ENCODE measurements at regions not wholly inside any gene's neighbourhood (a gene's known extent, or its start where the extent isn't known, plus 50 kb on each side); places are given as distances from the start of the nearest gene placed in this dataset.

DNA sequence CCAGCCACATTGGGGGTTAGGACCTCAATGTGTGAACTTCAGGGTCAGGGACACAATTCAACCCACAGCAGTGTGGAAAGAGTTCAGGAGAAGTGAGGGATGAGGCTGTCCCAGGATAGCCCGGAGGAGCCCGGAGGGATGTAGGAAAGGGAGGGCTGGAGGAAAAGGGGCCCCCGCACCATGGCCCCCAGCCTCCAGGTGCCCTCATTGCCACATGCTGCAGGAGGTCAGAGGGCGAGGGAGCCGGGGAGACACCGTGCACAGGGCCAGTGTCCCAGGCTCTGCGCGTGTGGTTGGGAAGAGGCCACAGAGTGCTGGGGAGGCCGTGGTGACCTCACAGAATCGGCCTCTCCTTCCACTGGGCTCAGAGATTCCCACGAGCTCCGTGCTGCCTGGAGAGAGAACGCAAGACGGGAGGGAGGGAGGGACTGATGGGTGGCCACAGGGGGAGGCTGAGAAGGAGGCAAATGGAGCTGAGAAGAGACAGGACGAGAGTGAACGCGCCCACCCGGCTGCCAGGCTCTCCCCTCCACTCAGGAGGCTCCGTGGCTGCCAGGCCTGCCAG is 215.1 kb downstream of the DLL1 start:
- Histone ChIP-seq H3K36me3 (ENCODE audit: control insufficient read depth, low read depth, low read length) (no peaks in the 10 kb centered on the region), H3K27me3 (ENCODE audit: control insufficient read depth, insufficient read depth, low read length) (no peaks in the 10 kb centered on the region), H3K4me3 (ENCODE audit: low read length) (no peak overlapping the region), H3K4me1 (ENCODE audit: control insufficient read depth, low read depth, low read length) (no peaks in the 10 kb centered on the region), H3K9ac (ENCODE audit: low read length) (no peak overlapping the region), H3K9me3 (ENCODE audit: control insufficient read depth, low read depth, low read length) (peaks cover 6% of the 10 kb centered on the region), H3K27ac (ENCODE audit: low read length) (no peak overlapping the region)

- Histone ChIP-seq H3K27ac (ENCODE audit: low read length) (no peak overlapping the region), H3K27me3 (ENCODE audit: control insufficient read depth, insufficient read depth, low read length) (no peaks in the 10 kb centered on the region), H3K9ac (ENCODE audit: low read length) (no peak overlapping the region), H3K4me1 (ENCODE audit: control insufficient read depth, low read depth, low read length) (no peaks in the 10 kb centered on the region), H3K4me3 (ENCODE audit: low read length) (no peak overlapping the region), H3K9me3 (ENCODE audit: control insufficient read depth, low read depth, low read length) (peaks cover 6% of the 10 kb centered on the region), H3K36me3 (ENCODE audit: control insufficient read depth, low read depth, low read length) (no peaks in the 10 kb centered on the region)
Measured at GRCh38 chr6:170074907-170075306, 216.0 kb downstream of the DLL1 start.

DNA sequence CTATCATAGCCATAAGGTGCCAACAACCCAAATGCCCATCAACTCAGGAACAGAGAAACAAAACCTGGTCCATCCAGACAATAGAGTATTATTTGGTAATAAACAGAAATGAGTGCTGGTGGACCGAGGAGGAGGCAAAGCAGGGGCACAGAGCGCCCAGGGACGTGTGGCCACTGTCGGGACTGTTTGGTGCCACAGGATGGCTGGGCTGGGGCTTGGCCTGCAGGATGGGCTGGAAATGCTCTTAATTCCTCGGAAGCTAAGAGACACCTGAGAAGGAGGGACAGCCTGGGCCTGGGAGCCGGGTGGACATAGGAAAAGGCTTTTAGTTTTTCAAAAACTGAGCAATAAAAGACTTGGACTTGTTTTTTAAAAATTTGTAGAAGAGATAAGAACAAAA is 216.4 kb downstream of the DLL1 start:
- Histone ChIP-seq H3K9me3 (ENCODE audit: control insufficient read depth, low read depth, low read length) (peaks cover 6% of the 10 kb centered on the region), H3K4me1 (ENCODE audit: control insufficient read depth, low read depth, low read length) (no peaks in the 10 kb centered on the region), H3K27me3 (ENCODE audit: control insufficient read depth, insufficient read depth, low read length) (no peaks in the 10 kb centered on the region), H3K36me3 (ENCODE audit: control insufficient read depth, low read depth, low read length) (no peaks in the 10 kb centered on the region), H3K4me3 (ENCODE audit: low read length) (no peak overlapping the region), H3K27ac (ENCODE audit: low read length) (no peak overlapping the region), H3K9ac (ENCODE audit: low read length) (no peak overlapping the region)

DNA sequence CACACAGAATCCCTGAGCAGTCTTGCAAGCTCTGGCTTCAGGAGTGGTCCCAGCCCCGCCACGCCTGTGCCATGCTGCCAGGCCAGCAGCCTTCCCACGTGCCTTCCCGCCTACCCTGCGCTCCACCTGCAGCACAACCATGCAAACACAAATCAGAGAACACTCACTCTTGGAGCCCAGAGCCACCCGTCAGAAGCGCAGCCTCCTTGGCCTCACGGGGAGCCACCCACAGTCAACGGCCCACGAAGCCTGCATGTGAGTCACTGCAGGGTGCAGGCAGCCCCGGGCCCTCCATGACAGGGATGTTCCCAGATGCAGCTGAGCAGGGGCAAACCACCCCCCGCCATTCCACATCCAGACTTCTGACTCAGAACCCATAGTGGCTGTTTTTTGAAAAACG is 217.0 kb downstream of the DLL1 start:
- Histone ChIP-seq H3K36me3 (ENCODE audit: control insufficient read depth, low read depth, low read length) (no peaks in the 10 kb centered on the region), H3K9me3 (ENCODE audit: control insufficient read depth, low read depth, low read length) (peaks cover 3% of the 10 kb centered on the region), H3K9ac (ENCODE audit: low read length) (no peak overlapping the region), H3K4me3 (ENCODE audit: low read length) (no peak overlapping the region), H3K4me1 (ENCODE audit: control insufficient read depth, low read depth, low read length) (no peaks in the 10 kb centered on the region), H3K27me3 (ENCODE audit: control insufficient read depth, insufficient read depth, low read length) (no peaks in the 10 kb centered on the region), H3K27ac (ENCODE audit: low read length) (no peak overlapping the region)

DNA sequence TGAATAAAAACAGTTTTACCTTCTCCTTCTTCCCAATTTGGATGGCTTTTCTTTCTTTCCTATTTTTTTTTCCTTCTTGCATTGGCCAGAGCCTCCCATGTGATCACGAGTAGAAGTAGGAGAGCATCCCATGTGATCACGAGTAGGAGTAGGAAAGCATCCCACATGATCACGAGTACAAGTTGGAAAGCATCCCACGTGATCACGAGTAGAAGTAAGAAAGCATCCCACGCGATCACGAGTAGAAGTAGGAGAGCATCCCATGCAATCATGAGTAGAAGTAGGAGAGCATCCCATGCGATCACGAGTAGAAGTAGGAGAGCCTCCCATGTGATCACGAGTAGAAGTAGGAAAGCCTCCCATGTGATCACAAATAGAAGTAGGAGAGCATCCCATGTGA is 218.6 kb downstream of the DLL1 start:
- H3K9me3 ChIP-seq (ENCODE audit: control insufficient read depth, low read depth, low read length): peaks cover 3% of the 10 kb centered on the region
- no peaks in the 10 kb centered on the region for H3K36me3 ChIP-seq (ENCODE audit: control insufficient read depth, low read depth, low read length)
- H3K27me3 ChIP-seq (ENCODE audit: control insufficient read depth, insufficient read depth, low read length): no peaks in the 10 kb centered on the region
- H3K9ac ChIP-seq (ENCODE audit: low read length): no peak overlapping the region
- no peaks in the 10 kb centered on the region for H3K4me1 ChIP-seq (ENCODE audit: control insufficient read depth, low read depth, low read length)
- no peak overlapping the region for H3K27ac ChIP-seq (ENCODE audit: low read length)
- H3K4me3 ChIP-seq (ENCODE audit: low read length): no peak overlapping the region

- no peaks in the 10 kb centered on the region for H3K4me1 ChIP-seq (ENCODE audit: control insufficient read depth, low read depth, low read length)
- H3K9ac ChIP-seq (ENCODE audit: low read length): no peak overlapping the region
- no peak overlapping the region for H3K4me3 ChIP-seq (ENCODE audit: low read length)
- H3K27ac ChIP-seq (ENCODE audit: low read length): no peak overlapping the region
- H3K36me3 ChIP-seq (ENCODE audit: control insufficient read depth, low read depth, low read length): no peaks in the 10 kb centered on the region
- no peaks in the 10 kb centered on the region for H3K27me3 ChIP-seq (ENCODE audit: control insufficient read depth, insufficient read depth, low read length)
- H3K9me3 ChIP-seq (ENCODE audit: control insufficient read depth, low read depth, low read length): peaks cover 3% of the 10 kb centered on the region
Measured at GRCh38 chr6:170069611-170070010, 221.3 kb downstream of the DLL1 start.

GRCh38 chr6:170068496-170068895 is 222.4 kb downstream of the DLL1 start:
- H3K36me3 ChIP-seq (ENCODE audit: control insufficient read depth, low read depth, low read length): no peaks in the 10 kb centered on the region
- H3K27me3 ChIP-seq (ENCODE audit: control insufficient read depth, insufficient read depth, low read length): no peaks in the 10 kb centered on the region
- H3K27ac ChIP-seq (ENCODE audit: low read length): no peak overlapping the region
- no peak overlapping the region for H3K4me3 ChIP-seq (ENCODE audit: low read length)
- H3K4me1 ChIP-seq (ENCODE audit: control insufficient read depth, low read depth, low read length): no peaks in the 10 kb centered on the region
- peaks cover 3% of the 10 kb centered on the region for H3K9me3 ChIP-seq (ENCODE audit: control insufficient read depth, low read depth, low read length)
- H3K9ac ChIP-seq (ENCODE audit: low read length): no peak overlapping the region

GRCh38 chr6:170067923-170068360 is 222.9 kb downstream of the DLL1 start:
- Histone ChIP-seq H3K9ac (ENCODE audit: low read length) (no peak overlapping the region), H3K9me3 (ENCODE audit: control insufficient read depth, low read depth, low read length) (peaks cover 3% of the 10 kb centered on the region), H3K27ac (ENCODE audit: low read length) (no peak overlapping the region), H3K27me3 (ENCODE audit: control insufficient read depth, insufficient read depth, low read length) (no peaks in the 10 kb centered on the region), H3K36me3 (ENCODE audit: control insufficient read depth, low read depth, low read length) (no peaks in the 10 kb centered on the region), H3K4me1 (ENCODE audit: control insufficient read depth, low read depth, low read length) (no peaks in the 10 kb centered on the region), H3K4me3 (ENCODE audit: low read length) (no peak overlapping the region)

- no peaks in the 10 kb centered on the region for H3K27me3 ChIP-seq (ENCODE audit: control insufficient read depth, insufficient read depth, low read length)
- no peak overlapping the region for H3K9ac ChIP-seq (ENCODE audit: low read length)
- H3K4me3 ChIP-seq (ENCODE audit: low read length): no peak overlapping the region
- no peaks in the 10 kb centered on the region for H3K4me1 ChIP-seq (ENCODE audit: control insufficient read depth, low read depth, low read length)
- H3K36me3 ChIP-seq (ENCODE audit: control insufficient read depth, low read depth, low read length): no peaks in the 10 kb centered on the region
- H3K9me3 ChIP-seq (ENCODE audit: control insufficient read depth, low read depth, low read length): peaks cover 3% of the 10 kb centered on the region
- H3K27ac ChIP-seq (ENCODE audit: low read length): no peak overlapping the region
Measured at GRCh38 chr6:170067181-170067641, 223.7 kb downstream of the DLL1 start.

GRCh38 chr6:170066679-170067078 is 224.2 kb downstream of the DLL1 start:
- no peaks in the 10 kb centered on the region for H3K4me1 ChIP-seq (ENCODE audit: control insufficient read depth, low read depth, low read length)
- H3K9ac ChIP-seq (ENCODE audit: low read length): no peak overlapping the region
- no peaks in the 10 kb centered on the region for H3K36me3 ChIP-seq (ENCODE audit: control insufficient read depth, low read depth, low read length)
- H3K27me3 ChIP-seq (ENCODE audit: control insufficient read depth, insufficient read depth, low read length): no peaks in the 10 kb centered on the region
- H3K9me3 ChIP-seq (ENCODE audit: control insufficient read depth, low read depth, low read length): peaks cover 3% of the 10 kb centered on the region
- H3K27ac ChIP-seq (ENCODE audit: low read length): no peak overlapping the region
- H3K4me3 ChIP-seq (ENCODE audit: low read length): no peak overlapping the region

- Histone ChIP-seq H3K36me3 (ENCODE audit: control insufficient read depth, low read depth, low read length) (no peaks in the 10 kb centered on the region), H3K9ac (ENCODE audit: low read length) (no peak overlapping the region), H3K9me3 (ENCODE audit: control insufficient read depth, low read depth, low read length) (no peaks in the 10 kb centered on the region), H3K4me1 (ENCODE audit: control insufficient read depth, low read depth, low read length) (no peaks in the 10 kb centered on the region), H3K27ac (ENCODE audit: low read length) (no peak overlapping the region), H3K27me3 (ENCODE audit: control insufficient read depth, insufficient read depth, low read length) (no peaks in the 10 kb centered on the region), H3K4me3 (ENCODE audit: low read length) (no peak overlapping the region)
Measured at GRCh38 chr6:170063851-170064602, 226.9 kb downstream of the DLL1 start.

GRCh38 chr6:170063431-170063830 is 227.4 kb downstream of the DLL1 start:
- no peaks in the 10 kb centered on the region for H3K9me3 ChIP-seq (ENCODE audit: control insufficient read depth, low read depth, low read length)
- no peak overlapping the region for H3K27ac ChIP-seq (ENCODE audit: low read length)
- no peaks in the 10 kb centered on the region for H3K4me1 ChIP-seq (ENCODE audit: control insufficient read depth, low read depth, low read length)
- H3K9ac ChIP-seq (ENCODE audit: low read length): no peak overlapping the region
- no peak overlapping the region for H3K4me3 ChIP-seq (ENCODE audit: low read length)
- no peaks in the 10 kb centered on the region for H3K27me3 ChIP-seq (ENCODE audit: control insufficient read depth, insufficient read depth, low read length)
- no peaks in the 10 kb centered on the region for H3K36me3 ChIP-seq (ENCODE audit: control insufficient read depth, low read depth, low read length)
